ENCODE measurements at regions not wholly inside any gene's neighbourhood (a gene's known extent, or its start where the extent isn't known, plus 50 kb on each side); places are given as distances from the start of the nearest gene placed in this dataset.

- TF ChIP-seq, protein P1, sequence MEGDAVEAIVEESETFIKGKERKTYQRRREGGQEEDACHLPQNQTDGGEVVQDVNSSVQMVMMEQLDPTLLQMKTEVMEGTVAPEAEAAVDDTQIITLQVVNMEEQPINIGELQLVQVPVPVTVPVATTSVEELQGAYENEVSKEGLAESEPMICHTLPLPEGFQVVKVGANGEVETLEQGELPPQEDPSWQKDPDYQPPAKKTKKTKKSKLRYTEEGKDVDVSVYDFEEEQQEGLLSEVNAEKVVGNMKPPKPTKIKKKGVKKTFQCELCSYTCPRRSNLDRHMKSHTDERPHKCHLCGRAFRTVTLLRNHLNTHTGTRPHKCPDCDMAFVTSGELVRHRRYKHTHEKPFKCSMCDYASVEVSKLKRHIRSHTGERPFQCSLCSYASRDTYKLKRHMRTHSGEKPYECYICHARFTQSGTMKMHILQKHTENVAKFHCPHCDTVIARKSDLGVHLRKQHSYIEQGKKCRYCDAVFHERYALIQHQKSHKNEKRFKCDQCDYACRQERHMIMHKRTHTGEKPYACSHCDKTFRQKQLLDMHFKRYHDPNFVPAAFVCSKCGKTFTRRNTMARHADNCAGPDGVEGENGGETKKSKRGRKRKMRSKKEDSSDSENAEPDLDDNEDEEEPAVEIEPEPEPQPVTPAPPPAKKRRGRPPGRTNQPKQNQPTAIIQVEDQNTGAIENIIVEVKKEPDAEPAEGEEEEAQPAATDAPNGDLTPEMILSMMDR (conservative IDR thresholded peaks at IDR 0.05; ENCODE audit: low read length) = no peak
- no peak for TF ChIP-seq EZH2phosphoT487 (IDR thresholded peaks at IDR 0.05; ENCODE audit: borderline replicate concordance)
These were observed 79.1 kb upstream of the HES1 start for GRCh38 chr3:194056731-194057415.
